HepG2 (cell line): ENCODE measurements at regions not wholly inside any gene's neighbourhood (a gene's known extent, or its start where the extent isn't known, plus 50 kb on each side); places are given as distances from the start of the nearest gene placed in this dataset.

Experiments
- ATAC-seq: fragments of 200-7000 bp; cut with Tn5 transposase; 3 replicates; pipeline ENCODE4 v1.9.1; 2020; ENCODE audit warnings: mild to moderate bottlenecking, moderate library complexity
- BruUV-seq: library from RNA; stranded (reverse); fragments of 400-500 nt; replicated peaks from 2 replicates; lab custom pipeline; 2021; lab: Mats Ljungman, UMichigan
- CTCF ChIA-PET: fragments of 300-600 bp; formaldehyde crosslinking; extraction: SDS; loops from one replicate; lab custom pipeline; 2021; ENCODE audit warnings: low total read pairs, inconsistent platforms, low intra/inter-chr PET ratio; lab: Yijun Ruan, JAX
- POLR2A ChIA-PET: fragments of 350-600 bp; sonication (Branson Sonifier 250); formaldehyde crosslinking; loops from one replicate; lab custom pipeline; 2020; ENCODE audit warnings: antibody characterized with exemption, inconsistent platforms; lab: Yijun Ruan, JAX
- DNase-seq: peaks from one replicate; pipeline ENCODE4 v3.0.0-alpha.2; 2015; ENCODE audit warnings: low spot score
- FAIRE-seq: peaks from 3 replicates; lab custom pipeline; 2011; peaks lifted over from hg19 to GRCh38; lab: Jason Lieb, UNC
- H2AFZ ChIP-seq: one replicate; pipeline ENCODE4 v1.6.1; 2011; ENCODE audit warnings: low read length, inconsistent platforms
- H3K27ac ChIP-seq: fragments of 300-600 bp; 3 replicates; pipeline ENCODE4 v1.8.0; 2011; ENCODE audit warnings: mixed run types, mild to moderate bottlenecking, mixed read lengths, low read length, inconsistent platforms; ENCODE audit not compliant: insufficient read depth; ENCODE audit errors: extremely low read length
- H3K27me3 ChIP-seq, 2 experiments: fragments of 200-600 bp in 1 of 2; 2 replicates in 1 of 2; 3 replicates in 1 of 2; pipeline versions ENCODE4 v1.6.0 to v1.8.0; 2011; ENCODE audit warnings: low read length in 2 of 2, mild to moderate bottlenecking in 2 of 2, moderate library complexity in 2 of 2, inconsistent platforms in 1 of 2; ENCODE audit not compliant: insufficient read depth in 2 of 2, control insufficient read depth in 1 of 2
- H3K36me3 ChIP-seq, 2 experiments: fragments of 200-600 bp in 1 of 2; replicated peaks in 1 of 2; 2 replicates in 1 of 2; 3 replicates in 1 of 2; pipeline versions ENCODE4 v1.5.1 to v1.8.0; 2011; ENCODE audit warnings: low read length in 2 of 2, inconsistent platforms in 1 of 2; ENCODE audit not compliant: insufficient read depth in 2 of 2, control insufficient read depth in 1 of 2
- H3K4me1 ChIP-seq: 2 replicates; pipeline ENCODE4 v1.5.1; 2012; ENCODE audit warnings: low read length, inconsistent platforms; ENCODE audit not compliant: insufficient read depth
- H3K4me2 ChIP-seq: 2 replicates; pipeline ENCODE4 v1.6.0; 2011; ENCODE audit warnings: low read depth, low read length, inconsistent platforms
- H3K4me3 ChIP-seq, 3 experiments: fragments of 200-600 bp in 1 of 3; sonication (generic), shearing (Covaris generic) in 1 of 3; replicated peaks in 1 of 3; 2 replicates each; pipeline ENCODE4 v1.5.1; 2011 to 2016; ENCODE audit warnings: low read length in 3 of 3, inconsistent platforms in 2 of 3, low read depth in 2 of 3, mild to moderate bottlenecking in 2 of 3, control low read depth in 1 of 3, mixed read lengths in 1 of 3; ENCODE audit not compliant: insufficient read depth in 1 of 3
- H3K79me2 ChIP-seq: one replicate; pipeline ENCODE4 v1.6.1; 2011; ENCODE audit warnings: low read length, inconsistent platforms; ENCODE audit not compliant: insufficient read depth
- H3K9ac ChIP-seq: 2 replicates; pipeline ENCODE4 v1.6.0; 2011; ENCODE audit warnings: mild to moderate bottlenecking, low read depth, low read length, inconsistent platforms; ENCODE audit not compliant: insufficient read depth
- H3K9me3 ChIP-seq: 2 replicates; pipeline ENCODE4 v1.5.1; 2012; ENCODE audit warnings: mild to moderate bottlenecking, low read length
- H4K20me1 ChIP-seq: 2 replicates; pipeline ENCODE4 v1.6.0; 2011; ENCODE audit warnings: inconsistent platforms, mild to moderate bottlenecking, low read length, moderate library complexity; ENCODE audit not compliant: insufficient read depth
- DMTF1 ChIP-seq: sonication (generic); formaldehyde crosslinking; IDR thresholded peaks from 2 replicates; pipeline ENCODE4 v1.4.0; 2020; ENCODE audit warnings: mild to moderate bottlenecking, missing genetic modification reagents
- KDM4B ChIP-seq: sonication (generic); formaldehyde crosslinking; IDR thresholded peaks from 2 replicates; pipeline ENCODE4 v1.4.0; 2020; ENCODE audit warnings: missing genetic modification reagents
- NR2C2 ChIP-seq: sonication (generic); formaldehyde crosslinking; IDR thresholded peaks from 2 replicates; pipeline ENCODE4 v1.4.0; 2020; ENCODE audit warnings: missing genetic modification reagents, mild to moderate bottlenecking, moderate library complexity, borderline replicate concordance
- NR2F1 ChIP-seq, 2 experiments: fragments of 450-650 bp in 1 of 2; formaldehyde crosslinking in 1 of 2; IDR thresholded peaks; 2 replicates each; pipeline versions ENCODE4 v1.5.0 to v1.6.1; 2016 to 2020; ENCODE audit warnings: mild to moderate bottlenecking in 1 of 2, missing compliant biosample characterization in 1 of 2, missing genetic modification reagents in 1 of 2, moderate library complexity in 1 of 2
- NR2F6 ChIP-seq, 2 experiments: IDR thresholded peaks; 2 replicates each; pipeline ENCODE4 v1.6.1; 2016; ENCODE audit warnings: antibody characterized with exemption in 1 of 2, mild to moderate bottlenecking in 1 of 2
- SMC3 ChIP-seq: IDR thresholded peaks from 2 replicates; pipeline ENCODE4 v1.6.1; 2011; ENCODE audit warnings: low read length, improper control_type of control experiment
- SOX13 ChIP-seq, 3 experiments: fragments of 450-650 bp in 1 of 3; sonication (generic) in 1 of 3; formaldehyde crosslinking in 1 of 3; IDR thresholded peaks in 2 of 3; conservative IDR thresholded peaks in 1 of 3; 2 replicates each; pipeline versions ENCODE4 v1.5.0 to v1.6.1; 2016 to 2020; ENCODE audit warnings: antibody characterized with exemption in 1 of 3, mild to moderate bottlenecking in 1 of 3, missing compliant biosample characterization in 1 of 3, missing genetic modification reagents in 1 of 3, moderate library complexity in 1 of 3
- THAP8 ChIP-seq: sonication (generic); formaldehyde crosslinking; IDR thresholded peaks from 2 replicates; pipeline ENCODE4 v1.5.1; 2020; ENCODE audit warnings: missing genetic modification reagents, mild to moderate bottlenecking, borderline replicate concordance
- ZNF563 ChIP-seq: sonication (generic); formaldehyde crosslinking; IDR thresholded peaks from 2 replicates; pipeline ENCODE4 v1.8.0; 2022; ENCODE audit warnings: mild to moderate bottlenecking, moderate library complexity, missing genetic modification reagents
- ZSCAN5A ChIP-seq: sonication (generic); formaldehyde crosslinking; IDR thresholded peaks from 2 replicates; pipeline ENCODE4 v1.8.0; 2022; ENCODE audit warnings: mild to moderate bottlenecking, missing genetic modification reagents, borderline replicate concordance
- WGBS: methylation state at CpG from one replicate; pipeline ENCODE4 v1.1.6; 2017; ENCODE audit warnings: low lambda C conversion rate; 5-methylcytosine and 5-hydroxymethylcytosine counted together
- in situ Hi-C: cut with HindIII; loops from 2 replicates; pipeline ENCODE4 v1.10.0; 2017; ENCODE audit warnings: low pct_unique_long_range_greater_than_20kb; ENCODE audit not compliant: extremely low pct_ligation_motif_present
- intact Hi-C: fragments of 100-400 bp; cut with micrococcal nuclease; formaldehyde crosslinking; loops from one replicate; pipeline ENCODE4 v1.10.0; 2022; ENCODE audit not compliant: unreplicated experiment

- no peak overlapping the region for H3K4me2 ChIP-seq
- WGBS, result 2% methylated on average over 4 of the region's 4 CpGs
- peaks cover 27% of the 10 kb centered on the region for H3K4me1 ChIP-seq
- in situ Hi-C loops, result no loop called here
- H3K9ac ChIP-seq, result no peak overlapping the region
- H3K79me2 ChIP-seq, result no peaks in the 10 kb centered on the region
- DNase-seq (peak; percentile 19), FAIRE-seq (no peak), ATAC-seq (no peak)
- intact Hi-C loops, result no loop called here
- no peaks in the 10 kb centered on the region for H4K20me1 ChIP-seq
- BruUV-seq, result no TSS peak
- H3K9me3 ChIP-seq, result no peaks in the 10 kb centered on the region
- H3K36me3 ChIP-seq, result no peaks in the 10 kb centered on the region
- no peak overlapping the region for H2AFZ ChIP-seq
- H3K27me3 ChIP-seq, result no peaks in the 10 kb centered on the region
- CTCF ChIA-PET, result no interaction called here
- POLR2A ChIA-PET, result no interaction called here
- no peak overlapping the region for H3K4me3 ChIP-seq
- no peak overlapping the region for H3K27ac ChIP-seq
- peak in 1 of 2 experiments; percentile 49; a peak in 1 of 4 replicates for TF ChIP-seq NR2F1 (CRISPR knock-in tag; IDR thresholded peaks at IDR 0.05)
- no peak for TF ChIP-seq KDM4B
- no peak for TF ChIP-seq DMTF1
- no peak for TF ChIP-seq SOX13 (IDR thresholded peaks at IDR 0.05)
- peak in 1 of 2 experiments; percentile 43; a peak in 1 of 4 replicates for TF ChIP-seq SOX13 (CRISPR knock-in tag; conservative IDR thresholded peaks at IDR 0.05 in 1 of 2, IDR thresholded peaks at IDR 0.05 in 1 of 2)
- no peak for TF ChIP-seq SMC3
- no peak for TF ChIP-seq ZNF563
- TF ChIP-seq NR2C2 (CRISPR knock-in tag), result no peak
- no peak for TF ChIP-seq THAP8 (CRISPR knock-in tag)
- no peak for TF ChIP-seq ZSCAN5A (CRISPR knock-in tag)
- TF ChIP-seq NR2F6 (IDR thresholded peaks at IDR 0.05), result peak; percentile 47; the same call in 1 of the 2 replicates
- TF ChIP-seq NR2F6 (CRISPR knock-in tag; IDR thresholded peaks at IDR 0.05), result no peak
Measured at GRCh38 chr5:53359916-53360517, 120.4 kb upstream of the FST start.
